Panc1 (cell line): ENCODE measurements at regions not wholly inside any gene's neighbourhood (a gene's known extent, or its start where the extent isn't known, plus 50 kb on each side); places are given as distances from the start of the nearest gene placed in this dataset.

Experiments used
- ATAC-seq: fragments of 200-7000 bp; cut with Tn5 transposase; 2 replicates; pipeline ENCODE4 v1.9.1; 2020; ENCODE audit warnings: mild to moderate bottlenecking, moderate library complexity
- BruUV-seq: library from RNA; stranded (reverse); fragments of 400-500 nt; replicated peaks from 2 replicates; lab custom pipeline; 2021; lab: Mats Ljungman, UMichigan
- CTCF ChIA-PET: fragments of 300-600 bp; sonication (Branson Sonifier 250); formaldehyde crosslinking; loops from one replicate; lab custom pipeline; 2022; ENCODE audit warnings: antibody characterized with exemption; lab: Charles Lee
- POLR2A ChIA-PET: fragments of 300-600 bp; sonication (Branson Sonifier 250); formaldehyde crosslinking; loops from one replicate; lab custom pipeline; 2022; ENCODE audit warnings: antibody characterized with exemption; lab: Charles Lee
- DNase-seq: peaks from one replicate; pipeline ENCODE4 v3.0.0-alpha.2; 2010; ENCODE audit warnings: low read depth, low spot score
- H3K27ac ChIP-seq: 2 replicates; pipeline ENCODE4 v1.5.1; 2011; ENCODE audit warnings: mild to moderate bottlenecking, low read length, inconsistent platforms
- H3K27me3 ChIP-seq: fragments of 200-500 bp; sonication (Bioruptor generic); 2 replicates; pipeline ENCODE4 v1.6.0; 2014; ENCODE audit warnings: low read length, inconsistent platforms; ENCODE audit not compliant: control insufficient read depth, insufficient read depth
- H3K36me3 ChIP-seq: fragments of 200-500 bp; sonication (Bioruptor generic); 2 replicates; pipeline ENCODE4 v1.5.1; 2014; ENCODE audit warnings: inconsistent platforms, mild to moderate bottlenecking, low read length, moderate library complexity; ENCODE audit not compliant: control insufficient read depth, insufficient read depth
- H3K4me1 ChIP-seq: 2 replicates; pipeline ENCODE4 v1.5.1; 2011; ENCODE audit warnings: inconsistent platforms, mild to moderate bottlenecking, low read length, moderate library complexity; ENCODE audit not compliant: control insufficient read depth, insufficient read depth
- H3K4me3 ChIP-seq, 2 experiments: 2 replicates each; pipeline ENCODE4 v1.5.1; 2011 to 2012; ENCODE audit warnings: low read depth in 2 of 2, low read length in 2 of 2, mild to moderate bottlenecking in 2 of 2, inconsistent platforms in 1 of 2, moderate library complexity in 1 of 2
- H3K9me3 ChIP-seq: fragments of 200-500 bp; sonication (Bioruptor generic); 2 replicates; pipeline ENCODE4 v1.5.1; 2014; ENCODE audit warnings: low read depth, mild to moderate bottlenecking, inconsistent platforms, low read length, moderate library complexity; ENCODE audit not compliant: control insufficient read depth, insufficient read depth
- CTCF ChIP-seq: fragments of 450-650 bp; IDR thresholded peaks from 2 replicates; pipeline ENCODE4 v1.5.1; 2017; ENCODE audit warnings: mild to moderate bottlenecking
- POLR2AphosphoS5 ChIP-seq: IDR thresholded peaks from 2 replicates; pipeline ENCODE4 v1.6.1; 2012; ENCODE audit warnings: mild to moderate bottlenecking, low read depth, low read length, moderate library complexity
- SIN3A ChIP-seq: IDR thresholded peaks from 2 replicates; pipeline ENCODE4 v1.6.1; 2012; ENCODE audit warnings: low read depth, mild to moderate bottlenecking, low read length, moderate library complexity, borderline replicate concordance; ENCODE audit not compliant: insufficient read depth
- TCF7L2 ChIP-seq: IDR thresholded peaks from 2 replicates; pipeline ENCODE4 v1.6.1; 2011; ENCODE audit warnings: mild to moderate bottlenecking, low read depth, low read length, inconsistent platforms
- in situ Hi-C: cut with HindIII; loops from 2 replicates; pipeline ENCODE4 v1.10.0; 2016; ENCODE audit warnings: low sequenced_read_pairs, low pct_unique_long_range_greater_than_20kb
- intact Hi-C: fragments of 100-400 bp; cut with micrococcal nuclease; formaldehyde crosslinking; loops from one replicate; pipeline ENCODE4 v1.10.0; 2022; ENCODE audit not compliant: unreplicated experiment
- TF ChIP-seq, protein P1 (sequence below), 2 experiments: IDR thresholded peaks; 2 replicates each; pipeline ENCODE4 v1.6.1; 2011 to 2012; ENCODE audit warnings: low read depth in 2 of 2, control low read depth in 1 of 2, low read length in 1 of 2, mild to moderate bottlenecking in 1 of 2, moderate library complexity in 1 of 2; ENCODE audit not compliant: insufficient read depth in 1 of 2

- H3K27me3 ChIP-seq = no peaks in the 10 kb centered on the region
- ChIA-PET POLR2A (no interaction called here), CTCF (no interaction called here)
- no peak for ATAC-seq
- H3K27ac ChIP-seq = no peak overlapping the region
- no peaks in the 10 kb centered on the region for H3K9me3 ChIP-seq
- no peak for TF ChIP-seq SIN3A
- TF ChIP-seq POLR2AphosphoS5 = no peak
- H3K4me3 ChIP-seq = no peak overlapping the region
- intact Hi-C loops = no loop called here
- no peak for DNase-seq
- no TSS peak for BruUV-seq
- no peaks in the 10 kb centered on the region for H3K36me3 ChIP-seq
- in situ Hi-C loops = no loop called here
- no peaks in the 10 kb centered on the region for H3K4me1 ChIP-seq
Measured at GRCh38 chr5:81842795-81843398, 92.0 kb upstream of the SSBP2 start.

- no peak for ATAC-seq
- Histone ChIP-seq H3K36me3 (no peaks in the 10 kb centered on the region), H3K27me3 (no peaks in the 10 kb centered on the region), H3K4me1 (no peaks in the 10 kb centered on the region), H3K4me3 (no peak overlapping the region), H3K9me3 (no peaks in the 10 kb centered on the region), H3K27ac (no peak overlapping the region)
- ChIA-PET POLR2A (no interaction called here), CTCF (interaction anchor here (0.7 to 1.3 kb wide), 3 partner anchors 12 to 60 kb away, joined by 3 read pairs; no protein-coding TSS in a partner anchor)
- intact Hi-C loops = loop anchor here (5.0 kb wide), 1 partner anchor 332 kb away; no protein-coding TSS in a partner anchor
- in situ Hi-C loops = no loop called here
- TF ChIP-seq TCF7L2 (no peak), CTCF (no peak), SIN3A (no peak), POLR2AphosphoS5 (no peak)
- TF ChIP-seq, protein P1, sequence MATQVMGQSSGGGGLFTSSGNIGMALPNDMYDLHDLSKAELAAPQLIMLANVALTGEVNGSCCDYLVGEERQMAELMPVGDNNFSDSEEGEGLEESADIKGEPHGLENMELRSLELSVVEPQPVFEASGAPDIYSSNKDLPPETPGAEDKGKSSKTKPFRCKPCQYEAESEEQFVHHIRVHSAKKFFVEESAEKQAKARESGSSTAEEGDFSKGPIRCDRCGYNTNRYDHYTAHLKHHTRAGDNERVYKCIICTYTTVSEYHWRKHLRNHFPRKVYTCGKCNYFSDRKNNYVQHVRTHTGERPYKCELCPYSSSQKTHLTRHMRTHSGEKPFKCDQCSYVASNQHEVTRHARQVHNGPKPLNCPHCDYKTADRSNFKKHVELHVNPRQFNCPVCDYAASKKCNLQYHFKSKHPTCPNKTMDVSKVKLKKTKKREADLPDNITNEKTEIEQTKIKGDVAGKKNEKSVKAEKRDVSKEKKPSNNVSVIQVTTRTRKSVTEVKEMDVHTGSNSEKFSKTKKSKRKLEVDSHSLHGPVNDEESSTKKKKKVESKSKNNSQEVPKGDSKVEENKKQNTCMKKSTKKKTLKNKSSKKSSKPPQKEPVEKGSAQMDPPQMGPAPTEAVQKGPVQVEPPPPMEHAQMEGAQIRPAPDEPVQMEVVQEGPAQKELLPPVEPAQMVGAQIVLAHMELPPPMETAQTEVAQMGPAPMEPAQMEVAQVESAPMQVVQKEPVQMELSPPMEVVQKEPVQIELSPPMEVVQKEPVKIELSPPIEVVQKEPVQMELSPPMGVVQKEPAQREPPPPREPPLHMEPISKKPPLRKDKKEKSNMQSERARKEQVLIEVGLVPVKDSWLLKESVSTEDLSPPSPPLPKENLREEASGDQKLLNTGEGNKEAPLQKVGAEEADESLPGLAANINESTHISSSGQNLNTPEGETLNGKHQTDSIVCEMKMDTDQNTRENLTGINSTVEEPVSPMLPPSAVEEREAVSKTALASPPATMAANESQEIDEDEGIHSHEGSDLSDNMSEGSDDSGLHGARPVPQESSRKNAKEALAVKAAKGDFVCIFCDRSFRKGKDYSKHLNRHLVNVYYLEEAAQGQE (IDR thresholded peaks at IDR 0.05; ENCODE audit: insufficient read depth in 1 of 2, low read depth in 2 of 2, low read length in 1 of 2) = no peak
- no peak for DNase-seq
- no TSS peak for BruUV-seq
Measured at GRCh38 chr5:81839034-81839433, 88.1 kb upstream of the SSBP2 start.

DNA sequence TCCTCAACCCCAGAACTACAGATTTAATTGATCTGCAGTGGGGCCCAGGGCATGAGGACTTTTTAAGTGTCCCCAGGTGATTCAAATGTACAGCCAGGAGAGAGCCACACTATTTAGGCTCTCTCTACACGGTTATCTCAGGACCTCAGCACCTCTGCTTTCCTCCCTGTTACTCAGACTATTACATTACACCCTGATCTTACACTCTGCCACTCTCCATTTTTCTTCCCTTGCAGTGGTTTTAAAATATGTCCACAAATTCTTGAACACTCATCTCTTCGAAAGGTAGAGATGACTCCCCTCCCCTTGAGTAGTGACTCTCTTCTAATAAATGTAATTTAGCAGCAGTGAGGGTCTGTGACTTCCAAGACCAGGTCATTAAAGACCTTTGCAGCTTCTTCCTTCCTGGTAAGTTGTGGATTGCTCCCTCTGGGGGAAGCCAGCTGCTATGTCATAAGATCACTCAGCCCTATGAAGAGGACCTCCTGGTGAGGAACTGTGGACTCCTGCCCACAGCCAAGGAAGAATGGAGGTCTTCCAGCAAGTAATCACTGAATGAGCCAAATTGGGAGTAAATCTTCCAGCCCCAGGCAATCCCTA lies 87.5 kb upstream of the SSBP2 start:
- POLR2A ChIA-PET = no interaction called here
- in situ Hi-C loops = no loop called here
- H3K27me3 ChIP-seq = no peaks in the 10 kb centered on the region
- TF ChIP-seq CTCF (peak; percentile 76), POLR2AphosphoS5 (no peak)
- no peak overlapping the region for H3K27ac ChIP-seq
- no peaks in the 10 kb centered on the region for H3K4me1 ChIP-seq
- ATAC-seq (peak; percentile 88; the same call in 1 of the 2 replicates), DNase-seq (no peak)
- H3K36me3 ChIP-seq = no peaks in the 10 kb centered on the region
- H3K9me3 ChIP-seq = no peaks in the 10 kb centered on the region
- no peak overlapping the region for H3K4me3 ChIP-seq
- CTCF ChIA-PET = interaction anchor here (0.7 to 1.3 kb wide), 3 partner anchors 12 to 59 kb away, joined by 3 read pairs; no protein-coding TSS in a partner anchor
- BruUV-seq = no TSS peak
- intact Hi-C loops = loop anchor here (5.0 kb wide), 1 partner anchor 331 kb away; no protein-coding TSS in a partner anchor
